ENCODE measurements at regions not wholly inside any gene's neighbourhood (a gene's known extent, or its start where the extent isn't known, plus 50 kb on each side); places are given as distances from the start of the nearest gene placed in this dataset.

DNA sequence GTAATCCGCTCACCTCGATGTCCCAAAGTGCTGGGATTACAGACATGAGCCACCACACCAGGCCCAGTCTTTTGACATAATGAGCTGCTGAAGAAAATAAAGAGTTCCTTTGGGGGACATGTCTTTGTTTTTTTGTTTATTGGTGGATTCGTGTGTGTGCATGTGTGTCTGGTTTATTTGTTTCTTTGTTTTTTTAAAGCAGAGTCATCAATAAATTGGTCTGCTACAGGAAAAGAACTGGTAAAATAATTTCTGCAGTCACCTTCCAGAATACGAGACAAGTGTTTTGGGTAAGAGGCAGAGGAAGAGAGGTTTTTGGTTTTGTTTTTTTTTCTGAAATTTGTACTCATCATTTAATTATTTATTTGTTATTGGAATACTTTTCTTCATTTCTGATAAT, 51.5 kb upstream of the PPP3CA start:
- H3K4me1 Mint-ChIP-seq, result peaks cover 23% of the 10 kb centered on the region
- no peak overlapping the region for H3K27ac Mint-ChIP-seq
- no peaks in the 10 kb centered on the region for H3K36me3 Mint-ChIP-seq (ENCODE audit: low read depth)
- H3K4me3 Mint-ChIP-seq, result no peak overlapping the region
- H3K9me3 Mint-ChIP-seq, result peaks cover 4% of the 10 kb centered on the region
- H3K27me3 Mint-ChIP-seq, result peaks cover 4% of the 10 kb centered on the region
- DNase-seq (no peak), ATAC-seq (no peak)
